A172 (cell line): ENCODE measurements at regions not wholly inside any gene's neighbourhood (a gene's known extent, or its start where the extent isn't known, plus 50 kb on each side); places are given as distances from the start of the nearest gene placed in this dataset.
A peak's percentile ranks its signal among the peaks of the same experiment; 100 is the strongest.

ENCODE experiments used
- DNase-seq: peaks from one replicate; pipeline ENCODE4 v3.0.0-alpha.2; 2015; ENCODE audit warnings: low spot score

DNA sequence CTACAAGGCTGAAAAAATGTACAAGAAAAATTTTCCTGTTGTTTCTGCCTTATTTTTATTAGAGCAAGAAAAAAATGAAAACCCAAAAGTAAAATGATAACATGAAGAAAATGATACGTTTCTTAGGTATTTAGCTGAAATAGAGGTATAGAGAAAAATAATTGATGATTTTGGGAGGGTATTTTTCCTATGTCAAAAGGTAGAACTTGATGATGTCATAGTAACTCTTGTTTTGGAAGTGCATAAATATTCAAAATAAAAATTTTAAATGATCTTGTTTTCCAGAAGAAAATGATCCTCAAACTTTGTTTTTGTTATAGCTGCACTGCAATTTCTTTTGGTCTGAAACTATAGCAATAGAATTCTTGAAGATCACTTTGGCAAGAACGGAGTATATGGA is 608.8 kb upstream of the BOD1L1 start:
- no peak for DNase-seq

DNA sequence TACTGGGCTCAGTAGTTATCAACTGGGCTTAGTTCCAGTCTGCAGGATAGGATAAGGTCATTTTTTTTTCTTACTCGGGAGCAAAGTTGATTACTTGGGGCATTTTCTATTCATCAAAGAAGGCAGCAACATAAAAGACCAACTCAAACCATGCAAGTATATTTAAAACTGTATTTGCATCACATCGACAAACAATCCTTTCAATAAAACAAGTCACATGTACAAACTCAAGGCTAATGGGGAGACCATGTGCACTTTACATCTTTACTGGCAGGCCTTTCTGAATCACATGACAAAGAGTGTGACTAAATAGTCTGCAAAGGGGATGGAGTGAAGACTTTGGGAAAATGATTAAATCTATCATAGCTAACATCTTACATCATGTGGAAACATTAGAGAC is 610.4 kb upstream of the BOD1L1 start:
- no peak for DNase-seq

DNA sequence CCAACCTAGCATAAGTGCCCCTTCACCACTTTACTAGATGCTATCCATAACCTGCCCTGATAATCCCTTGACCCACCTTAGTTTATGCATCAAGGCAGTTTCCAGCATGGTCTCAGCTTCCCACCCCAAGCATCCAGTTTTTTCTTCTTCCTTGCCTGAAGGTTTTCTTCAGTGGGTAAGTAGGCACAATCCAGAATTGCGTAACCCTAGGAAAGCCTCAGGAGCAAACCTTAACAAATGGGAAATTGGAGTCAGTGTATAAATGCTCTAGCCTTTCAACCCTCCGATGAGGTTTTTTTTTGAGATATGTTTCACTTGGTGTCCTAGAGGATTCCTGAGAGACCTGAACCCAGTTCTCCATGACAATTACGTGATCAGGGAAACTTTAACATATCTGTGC is 614.0 kb upstream of the BOD1L1 start:
- no peak for DNase-seq

DNA sequence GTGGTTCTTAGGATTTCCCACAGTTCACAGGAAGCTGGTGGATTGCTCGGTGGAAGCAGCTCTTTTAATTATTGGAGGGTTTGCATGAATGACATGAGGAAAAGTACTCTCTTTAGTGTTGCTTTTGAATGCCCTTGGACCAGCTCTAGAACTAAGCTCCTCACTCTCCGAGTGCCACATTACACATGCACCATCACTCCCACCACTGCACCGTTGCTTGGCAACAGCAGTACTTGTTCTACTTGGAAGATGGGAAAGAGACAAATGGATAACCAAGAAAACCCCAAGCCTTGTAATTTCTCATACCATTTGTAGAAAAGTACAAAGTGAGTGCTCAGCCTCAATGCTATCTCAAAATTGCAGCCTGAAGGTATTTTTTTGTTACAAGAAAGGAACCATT is 620.2 kb upstream of the BOD1L1 start:
- no peak for DNase-seq

- DNase-seq = no peak
These were observed 621.7 kb upstream of the BOD1L1 start for GRCh38 chr4:14249226-14249625.

- peak; percentile 31 for DNase-seq
These were observed 626.7 kb upstream of the BOD1L1 start for GRCh38 chr4:14254252-14254651.

DNA sequence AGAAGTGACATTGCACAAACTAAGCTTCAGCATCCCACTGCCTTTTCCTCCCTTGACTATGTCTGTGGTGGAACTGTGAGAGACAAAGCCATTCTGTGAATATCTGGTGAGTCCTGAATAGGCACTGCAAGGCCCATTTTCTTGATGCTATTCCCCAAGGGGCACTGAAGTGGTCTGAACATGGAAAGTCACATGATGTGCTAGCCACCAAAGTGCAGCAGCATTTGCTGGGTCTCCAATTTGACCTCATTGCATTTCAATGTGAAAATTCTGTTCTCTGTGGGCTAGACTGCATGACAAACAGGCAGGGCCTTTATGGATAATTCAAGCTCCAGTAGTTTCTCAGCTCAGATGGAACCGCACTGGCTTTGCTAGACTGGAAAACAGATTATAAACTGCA is 627.4 kb upstream of the BOD1L1 start:
- DNase-seq = no peak

GRCh38 chr4:14257903-14258302 is 630.4 kb upstream of the BOD1L1 start:
- DNase-seq = no peak

GRCh38 chr4:14259936-14260335 is 632.4 kb upstream of the BOD1L1 start:
- DNase-seq = no peak

DNA sequence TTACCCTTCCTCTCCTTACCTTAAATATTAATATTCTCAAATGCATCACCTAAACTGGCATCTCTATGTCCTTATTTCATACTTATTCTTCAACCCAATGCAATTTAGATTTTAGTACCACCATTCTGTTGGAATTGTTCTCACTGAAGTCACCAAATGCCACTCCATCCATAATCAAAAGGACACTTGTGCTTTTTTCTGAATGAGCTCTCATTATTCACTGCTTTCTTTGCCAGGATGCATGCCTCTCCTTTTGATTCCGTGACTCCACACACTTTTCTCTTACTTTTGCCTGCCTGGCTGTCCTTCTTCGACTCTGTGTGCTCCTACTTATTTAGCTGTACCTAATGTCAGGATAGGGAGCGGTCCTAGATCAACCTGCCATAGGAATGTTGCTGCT is 633.1 kb upstream of the BOD1L1 start:
- no peak for DNase-seq

- no peak for DNase-seq
These were observed 634.7 kb upstream of the BOD1L1 start for GRCh38 chr4:14262221-14262620.

GRCh38 chr4:14264437-14264836 is 636.9 kb upstream of the BOD1L1 start:
- DNase-seq = no peak

GRCh38 chr4:14265651-14266050 is 638.1 kb upstream of the BOD1L1 start:
- peak; percentile 49 for DNase-seq

DNA sequence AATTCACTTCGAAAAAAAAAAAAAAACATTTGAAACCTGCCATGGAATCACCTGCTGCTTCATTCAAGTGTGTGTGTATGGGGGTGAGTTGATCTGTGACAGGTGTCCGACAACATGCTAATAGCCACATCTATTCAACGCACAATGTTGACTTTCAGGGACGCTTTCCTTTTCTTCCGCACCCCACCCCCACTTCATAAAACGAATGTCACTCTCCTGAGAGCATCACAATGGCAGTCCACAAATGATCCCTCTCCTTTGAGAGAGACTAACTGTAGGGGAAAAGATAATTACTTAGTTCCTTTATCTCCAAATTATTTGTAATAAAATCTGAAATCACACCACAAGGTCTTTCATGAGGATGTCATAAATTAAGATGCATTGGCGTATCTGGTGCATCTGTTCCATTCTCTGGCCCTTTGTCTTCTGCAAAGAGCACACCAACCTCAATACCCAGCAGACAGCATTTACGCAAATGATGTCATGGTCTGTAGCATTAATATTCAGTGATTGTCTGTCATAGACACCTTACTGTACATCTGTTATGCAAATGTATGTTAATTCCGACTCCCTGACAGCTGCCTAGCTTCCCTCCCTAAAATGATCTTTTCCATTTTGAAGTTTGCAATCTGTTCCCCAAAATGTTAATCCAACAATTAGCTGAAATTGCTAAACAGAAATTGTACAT is 640.0 kb upstream of the BOD1L1 start:
- no peak for DNase-seq

- DNase-seq = no peak
These were observed 642.3 kb upstream of the BOD1L1 start for GRCh38 chr4:14269824-14270223.

DNA sequence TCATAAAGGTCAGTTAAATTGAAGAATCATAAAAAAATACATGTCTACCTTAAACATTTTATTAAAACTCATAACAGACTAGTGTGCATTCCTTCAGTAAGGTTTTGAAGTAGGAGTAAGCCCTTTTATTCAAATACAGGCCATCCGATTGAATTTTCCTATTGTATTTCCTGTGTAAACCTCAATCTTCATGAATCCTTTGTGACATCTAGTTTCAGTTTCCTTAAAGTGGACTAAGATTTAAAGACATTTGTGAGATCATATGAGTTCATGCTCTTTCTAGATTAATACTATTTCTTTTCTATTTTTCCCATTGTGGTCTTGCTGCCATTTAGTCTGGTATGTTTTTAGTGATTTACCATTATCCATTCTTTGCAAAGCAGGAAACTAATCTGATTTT is 644.7 kb upstream of the BOD1L1 start:
- no peak for DNase-seq

- no peak for DNase-seq
These were observed 650.0 kb upstream of the BOD1L1 start for GRCh38 chr4:14277505-14277904.

DNA sequence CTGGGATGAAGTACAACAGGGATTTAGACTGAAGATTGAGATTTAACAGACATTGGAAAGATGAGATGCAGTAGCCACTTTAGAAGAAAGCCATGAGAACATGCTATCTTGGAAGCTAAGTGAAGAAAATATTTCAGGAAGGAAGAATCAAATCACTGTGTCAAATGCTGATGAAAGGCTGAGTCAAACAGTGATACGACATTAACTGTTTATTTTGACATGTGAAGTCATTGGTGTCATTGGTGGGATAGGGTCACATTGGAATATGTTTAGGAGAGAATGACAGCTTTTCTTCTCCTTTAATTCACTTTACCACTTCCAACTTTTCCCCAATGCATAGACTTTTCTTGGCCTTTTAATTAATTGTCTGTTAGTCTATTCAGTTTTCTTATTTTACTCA is 653.0 kb upstream of the BOD1L1 start:
- DNase-seq = no peak

GRCh38 chr4:14284578-14284977 is 657.1 kb upstream of the BOD1L1 start:
- DNase-seq = no peak

DNA sequence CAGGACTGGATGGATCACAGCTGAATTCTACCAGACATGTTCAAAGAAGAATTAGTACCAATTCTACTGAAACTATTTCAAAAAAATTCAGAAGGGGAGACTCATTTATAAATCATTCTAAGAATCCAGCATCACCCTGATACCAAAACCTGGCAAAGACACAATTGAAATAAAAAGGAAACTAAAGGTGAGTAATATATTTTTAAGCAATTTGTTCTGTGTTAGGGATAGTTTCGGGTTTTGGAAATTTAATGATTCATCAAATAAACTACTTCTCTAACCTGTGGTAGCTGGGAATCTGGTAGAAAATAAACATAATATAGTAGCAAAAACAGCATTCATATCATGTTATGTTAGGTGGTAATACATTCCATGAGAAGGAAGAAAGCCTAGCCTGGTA is 662.2 kb upstream of the BOD1L1 start:
- peak; percentile 24 for DNase-seq

GRCh38 chr4:14293582-14293981 is 666.1 kb upstream of the BOD1L1 start:
- no peak for DNase-seq

DNA sequence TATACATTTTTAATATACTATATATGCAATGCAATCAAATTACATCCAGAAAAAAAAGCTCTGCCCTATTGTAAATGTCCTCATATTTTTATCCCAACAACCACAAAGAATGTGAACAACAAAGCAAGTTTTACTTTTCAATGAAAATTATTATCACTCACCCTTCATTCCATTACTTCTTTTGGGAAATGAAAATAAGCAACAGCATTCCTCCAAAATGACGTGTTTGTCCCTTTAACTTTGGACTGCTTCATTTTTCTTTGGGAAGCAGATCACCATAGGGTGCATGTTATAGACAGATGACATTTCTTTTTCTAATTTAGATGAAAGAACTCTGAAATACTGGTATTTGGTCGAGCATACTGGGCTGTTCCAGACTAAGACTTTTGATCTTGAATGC is 667.1 kb upstream of the BOD1L1 start:
- peak; percentile 55 for DNase-seq

DNA sequence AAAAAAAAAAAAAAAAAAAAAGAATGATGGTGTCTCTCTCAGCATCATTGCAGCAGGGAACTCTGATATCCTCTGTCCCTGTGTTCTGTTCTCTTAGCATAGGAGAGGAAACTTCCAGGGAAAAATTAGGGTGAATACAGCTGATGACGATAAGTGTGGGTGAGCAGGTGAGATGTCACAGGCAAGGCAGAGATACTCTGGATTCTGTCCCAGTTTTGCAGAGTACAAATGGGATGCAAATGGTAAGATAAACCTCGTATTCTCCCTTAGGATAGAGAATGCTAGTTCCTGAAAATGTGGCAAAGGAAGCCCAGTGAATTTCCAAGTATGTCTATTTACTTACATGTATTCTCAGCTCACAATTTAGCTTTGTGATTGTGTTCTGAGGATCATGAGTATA is 671.6 kb upstream of the BOD1L1 start:
- no peak for DNase-seq

DNA sequence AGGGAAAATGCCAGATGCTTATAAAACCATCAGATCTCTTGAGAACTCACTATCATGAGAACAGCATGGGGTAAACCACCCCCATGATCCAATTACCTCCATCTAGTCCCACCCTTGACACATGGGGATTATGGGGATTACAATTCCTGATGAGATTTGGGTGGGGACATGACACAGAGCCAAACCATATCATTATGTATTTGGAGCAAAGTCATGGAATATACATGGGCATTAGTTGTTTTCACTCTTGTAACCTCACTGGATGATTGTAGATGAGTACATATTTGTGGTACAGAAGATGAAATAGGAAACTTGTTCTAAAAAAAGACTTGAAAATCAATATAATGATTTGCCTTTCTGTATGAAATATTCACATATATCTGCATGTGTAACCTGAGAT is 674.5 kb upstream of the BOD1L1 start:
- DNase-seq = no peak
